ENCODE measurements at regions not wholly inside any gene's neighbourhood (a gene's known extent, or its start where the extent isn't known, plus 50 kb on each side); places are given as distances from the start of the nearest gene placed in this dataset.

GRCh38 chr1:29849038-29849750, 612.9 kb downstream of the PTPRU start:
- RAD21 ChIA-PET (ENCODE audit: unreplicated experiment), result no interaction called here

More at GRCh38 chr1:29849038-29849750, 612.9 kb downstream of the PTPRU start:
- H3K4me3 ChIP-seq, result no peak overlapping the region
- no peaks in the 10 kb centered on the region for H3K36me3 ChIP-seq (ENCODE audit: control insufficient read depth in 2 of 2, insufficient read depth in 2 of 2, low read length in 1 of 2)
- intact Hi-C loops (cut with micrococcal nuclease; ENCODE audit: unreplicated experiment) (loop anchor here (2.0 kb wide), 2 partner anchors 336 to 612 kb away; partner anchors contain the start of gene PTPRU), in situ Hi-C loops (cut with MboI) (loop anchor here (10.0 kb wide), 1 partner anchor 604 kb away; no protein-coding TSS in a partner anchor)
- no peak overlapping the region for H3K9ac ChIP-seq (ENCODE audit: control insufficient read depth, insufficient read depth, low read length)
- no peaks in the 10 kb centered on the region; a peak in 2 of 4 replicates for H3K27me3 ChIP-seq (replicated peaks in 1 of 2; ENCODE audit: control insufficient read depth in 2 of 2, insufficient read depth in 2 of 2, low read length in 1 of 2)
- FAIRE-seq (no peak), DNase-seq (ENCODE audit: low read depth, low spot score) (peak; percentile 1), ATAC-seq (peak; percentile 71)
- no peak overlapping the region for H2AFZ ChIP-seq (ENCODE audit: control insufficient read depth, low read depth, low read length)
- ChIA-PET CTCF (interaction anchor here (0.5 to 2.8 kb wide), 3 partner anchors 10 to 57 kb away, joined by 3 to 9 read pairs (median 6); no protein-coding TSS in a partner anchor), SMC1A (ENCODE audit: uncharacterized antibody, unreplicated experiment) (interaction anchor here (0.8 to 1.6 kb wide), 2 partner anchors 10 to 618 kb away, joined by 3 read pairs; partner anchors contain the start of gene MECR), POLR2A (no interaction called here)
- no peaks in the 10 kb centered on the region for H3K9me3 ChIP-seq (replicated peaks; ENCODE audit: control insufficient read depth, insufficient read depth, low read length)
- 49% methylated on average over 10 of the region's 10 CpGs for WGBS (ENCODE audit: insufficient coverage, insufficient replicate concordance, low lambda C conversion rate, missing lambda C conversion rate)
- no peaks in the 10 kb centered on the region for H3K79me2 ChIP-seq (ENCODE audit: control insufficient read depth, insufficient read depth, low read length)
- H4K20me1 ChIP-seq (ENCODE audit: control insufficient read depth, insufficient read depth), result no peaks in the 10 kb centered on the region
- H3K27ac ChIP-seq (ENCODE audit: control insufficient read depth, insufficient read depth), result no peak overlapping the region
- no peak overlapping the region for H3K4me2 ChIP-seq (ENCODE audit: control insufficient read depth, insufficient read depth)
- TF ChIP-seq SMAD5 (IDR thresholded peaks at IDR 0.05; ENCODE audit: low read depth) (no peak), RAD21 (IDR thresholded peaks at IDR 0.05; ENCODE audit: insufficient read depth, low read depth, low read length) (peak; percentile 69), MLLT1 (IDR thresholded peaks at IDR 0.05) (no peak), SMC3 (IDR thresholded peaks at IDR 0.05; ENCODE audit: borderline replicate concordance, low read length) (peak; percentile 69), CTCF (IDR thresholded peaks at IDR 0.05 in 2 of 3, conservative IDR thresholded peaks at IDR 0.05 in 1 of 3; ENCODE audit: control insufficient read depth in 2 of 3, extremely low read depth in 1 of 3, insufficient read depth in 1 of 3, low read depth in 3 of 3, low read length in 3 of 3) (peak; percentile 42 to 56 (median 53))
- H3K4me1 ChIP-seq (ENCODE audit: control insufficient read depth, insufficient read depth, low read length), result no peaks in the 10 kb centered on the region
- no TSS peak for BruUV-seq (replicated peaks)
